Fibroblast of lung (primary cell): ENCODE measurements at regions not wholly inside any gene's neighbourhood (a gene's known extent, or its start where the extent isn't known, plus 50 kb on each side); places are given as distances from the start of the nearest gene placed in this dataset.
"Not testable (repeated sequence)": the region's sequence is repeated elsewhere in the genome, so short reads cannot be mapped to it uniquely, and the experiment has no call there.

Source experiments
- DNase-seq, 2 donors: peaks; one replicate each; pipeline versions ENCODE4 v3.0.0 to v3.0.0-alpha.2; 2010; ENCODE audit warnings: low read depth in 2 of 2
- H2AFZ ChIP-seq: 2 replicates; pipeline ENCODE4 v1.5.1; 2012; ENCODE audit warnings: low read length, control low read depth, inconsistent platforms
- H3K27ac ChIP-seq: 2 replicates; pipeline ENCODE4 v1.5.1; 2011; ENCODE audit warnings: low read length, control low read depth; ENCODE audit not compliant: insufficient read depth
- H3K27me3 ChIP-seq: 2 replicates; pipeline ENCODE4 v1.5.1; 2011; ENCODE audit warnings: mild to moderate bottlenecking, low read length; ENCODE audit not compliant: control insufficient read depth, insufficient read depth
- H3K36me3 ChIP-seq: 2 replicates; pipeline ENCODE4 v1.5.1; 2011; ENCODE audit warnings: low read length; ENCODE audit not compliant: control insufficient read depth, insufficient read depth
- H3K4me1 ChIP-seq: 2 replicates; pipeline ENCODE4 v1.5.1; 2011; ENCODE audit warnings: low read length; ENCODE audit not compliant: control insufficient read depth, insufficient read depth; ENCODE audit errors: extremely low read depth
- H3K4me2 ChIP-seq: 2 replicates; pipeline ENCODE4 v1.5.1; 2011; ENCODE audit warnings: low read length, control low read depth; ENCODE audit not compliant: insufficient read depth; ENCODE audit errors: extremely low read depth
- H3K4me3 ChIP-seq, 4 experiments: fragments of 200-600 bp in 1 of 4; sonication (generic) in 1 of 4; replicated peaks in 1 of 4; 2 replicates each; pipeline ENCODE4 v1.5.1; 2011 to 2016; ENCODE audit warnings: low read length in 4 of 4, low read depth in 3 of 4, mild to moderate bottlenecking in 3 of 4, control low read depth in 2 of 4, inconsistent platforms in 1 of 4, mixed read lengths in 1 of 4; ENCODE audit not compliant: insufficient read depth in 1 of 4; ENCODE audit errors: control extremely low read depth in 1 of 4
- H3K79me2 ChIP-seq: 2 replicates; pipeline ENCODE4 v1.5.1; 2012; ENCODE audit warnings: mild to moderate bottlenecking, low read length, inconsistent platforms; ENCODE audit not compliant: control insufficient read depth, insufficient read depth
- H3K9ac ChIP-seq: 2 replicates; pipeline ENCODE4 v1.5.1; 2011; ENCODE audit warnings: mild to moderate bottlenecking, low read length, control low read depth; ENCODE audit not compliant: insufficient read depth
- H3K9me3 ChIP-seq: 2 replicates; pipeline ENCODE4 v1.5.1; 2012; ENCODE audit warnings: low read depth, low read length; ENCODE audit not compliant: control insufficient read depth, insufficient read depth
- H4K20me1 ChIP-seq: 2 replicates; pipeline ENCODE4 v1.5.1; 2011; ENCODE audit warnings: low read length; ENCODE audit not compliant: control insufficient read depth, insufficient read depth; ENCODE audit errors: extremely low read depth
- CTCF ChIP-seq, 2 donors: IDR thresholded peaks in 1 of 2; conservative IDR thresholded peaks in 1 of 2; 1 replicate in 1 of 2; 2 replicates in 1 of 2; pipeline ENCODE4 v1.5.1; 2011 to 2012; ENCODE audit warnings: low read length in 2 of 2, control low read depth in 1 of 2, inconsistent platforms in 1 of 2, low read depth in 1 of 2, mild to moderate bottlenecking in 1 of 2
- EZH2 ChIP-seq: IDR thresholded peaks from 2 replicates; pipeline ENCODE4 v1.5.1; 2012; ENCODE audit warnings: low read length, control low read depth, mild to moderate bottlenecking; ENCODE audit errors: missing control alignments

- Histone ChIP-seq H3K27me3 (peaks cover 2% of the 10 kb centered on the region), H3K27ac (no peak overlapping the region), H3K9ac (no peak overlapping the region), H3K4me2 (no peak overlapping the region), H3K79me2 (no peaks in the 10 kb centered on the region), H3K4me3 (no peak overlapping the region), H4K20me1 (no peaks in the 10 kb centered on the region), H3K9me3 (no peaks in the 10 kb centered on the region), H3K4me1 (no peaks in the 10 kb centered on the region), H3K36me3 (no peaks in the 10 kb centered on the region), H2AFZ (no peak overlapping the region)
- DNase-seq, result no peak
- TF ChIP-seq EZH2 (no peak), CTCF (conservative IDR thresholded peaks at IDR 0.05 in 1 of 2, IDR thresholded peaks at IDR 0.05 in 1 of 2; ENCODE audit: low read depth in 1 of 2, low read length in 2 of 2) (no peak)
These were observed 201.3 kb downstream of the AKAP7 start for GRCh38 chr6:131336596-131336995.

- H3K27me3 ChIP-seq, H3K4me3 ChIP-seq, H2AFZ ChIP-seq, H3K4me2 ChIP-seq, H3K9me3 ChIP-seq, H3K27ac ChIP-seq, H4K20me1 ChIP-seq, DNase-seq, H3K36me3 ChIP-seq, H3K79me2 ChIP-seq, H3K4me1 ChIP-seq, H3K9ac ChIP-seq: not testable (repeated sequence)
These were observed 211.6 kb downstream of the AKAP7 start for GRCh38 chr6:131346896-131347295.

DNA sequence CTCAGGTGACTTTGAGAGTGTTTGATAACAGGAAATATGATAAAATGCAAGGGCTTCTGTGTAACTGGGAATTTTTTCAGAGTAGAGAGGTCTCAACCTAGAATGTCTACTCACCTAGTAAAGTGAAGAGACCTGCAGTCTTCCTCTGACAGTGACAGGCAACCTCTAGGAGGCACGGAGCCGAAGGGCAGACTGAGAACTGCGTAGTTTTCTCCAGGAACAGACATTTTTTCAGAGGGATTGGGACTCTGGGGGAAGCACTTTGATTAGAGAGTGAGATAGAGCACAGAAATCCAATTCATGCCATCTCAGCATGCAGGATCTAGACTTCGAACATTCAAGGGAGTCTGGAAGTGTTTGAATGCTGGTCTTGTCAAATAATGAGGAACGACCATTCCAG, 213.3 kb downstream of the AKAP7 start:
- no peak for TF ChIP-seq EZH2
- Histone ChIP-seq H2AFZ (no peak overlapping the region), H3K9me3 (no peaks in the 10 kb centered on the region), H3K4me1 (no peaks in the 10 kb centered on the region), H3K4me3 (no peak overlapping the region), H3K4me2 (no peak overlapping the region), H3K9ac (no peak overlapping the region), H3K36me3 (no peaks in the 10 kb centered on the region), H3K79me2 (no peaks in the 10 kb centered on the region), H4K20me1 (no peaks in the 10 kb centered on the region), H3K27me3 (peaks cover 8% of the 10 kb centered on the region), H3K27ac (no peak overlapping the region)
- DNase-seq, result no peak

- DNase-seq, result no peak
- H3K4me1 ChIP-seq, result no peaks in the 10 kb centered on the region
- H3K27me3 ChIP-seq, result peaks cover 8% of the 10 kb centered on the region
- no peak overlapping the region for H3K9ac ChIP-seq
- no peaks in the 10 kb centered on the region for H3K36me3 ChIP-seq
- no peak overlapping the region for H3K27ac ChIP-seq
- no peak overlapping the region for H3K4me2 ChIP-seq
- no peaks in the 10 kb centered on the region for H3K9me3 ChIP-seq
- TF ChIP-seq EZH2 (no peak), CTCF (conservative IDR thresholded peaks at IDR 0.05 in 1 of 2, IDR thresholded peaks at IDR 0.05 in 1 of 2; ENCODE audit: low read depth in 1 of 2, low read length in 2 of 2) (no peak)
- H2AFZ ChIP-seq, result no peak overlapping the region
- H3K79me2 ChIP-seq, result no peaks in the 10 kb centered on the region
- H3K4me3 ChIP-seq, result no peak overlapping the region
- no peaks in the 10 kb centered on the region for H4K20me1 ChIP-seq
These were observed 213.9 kb downstream of the AKAP7 start for GRCh38 chr6:131349199-131349598.
